ENCODE measurements at regions not wholly inside any gene's neighbourhood (a gene's known extent, or its start where the extent isn't known, plus 50 kb on each side); places are given as distances from the start of the nearest gene placed in this dataset.
"Not testable (repeated sequence)": the region's sequence is repeated elsewhere in the genome, so short reads cannot be mapped to it uniquely, and the experiment has no call there.

- H3K36me3 ChIP-seq (ENCODE audit: control insufficient read depth in 3 of 3, insufficient read depth in 3 of 3, low read length in 3 of 3): no peaks in the 10 kb centered on the region
- no peak overlapping the region for H3K9ac ChIP-seq (ENCODE audit: low read depth in 1 of 3, low read length in 3 of 3)
- no peak overlapping the region for H3K4me3 ChIP-seq (ENCODE audit: low read length in 3 of 3)
Observed at GRCh38 chr6:55101157-55101556, 73.2 kb upstream of the HCRTR2 start.

GRCh38 chr6:55108134-55109130 lies 65.9 kb upstream of the HCRTR2 start:
- no peaks in the 10 kb centered on the region for H3K36me3 ChIP-seq (ENCODE audit: control insufficient read depth in 3 of 3, insufficient read depth in 3 of 3, low read length in 3 of 3)
- H3K9me3 ChIP-seq (ENCODE audit: control insufficient read depth in 3 of 3, low read length in 3 of 3): peaks cover 0 to 4% (median 0%) of the 10 kb centered on the region in 3 donors
- H3K4me1 ChIP-seq (ENCODE audit: control insufficient read depth in 3 of 3, insufficient read depth in 3 of 3, low read length in 3 of 3): no peaks in the 10 kb centered on the region
- H3K9ac ChIP-seq (ENCODE audit: low read depth in 1 of 3, low read length in 3 of 3): no peak overlapping the region
- no peak overlapping the region for H3K27ac ChIP-seq (ENCODE audit: low read depth, low read length)
- H3K27me3 ChIP-seq (ENCODE audit: control insufficient read depth in 3 of 3, insufficient read depth in 3 of 3, low read length in 3 of 3): peaks cover 0 to 2% (median 0%) of the 10 kb centered on the region in 3 donors
- no peak overlapping the region for H3K4me3 ChIP-seq (ENCODE audit: low read length in 3 of 3)

More at GRCh38 chr6:55101157-55101556, 73.2 kb upstream of the HCRTR2 start:
- H3K4me1 ChIP-seq (ENCODE audit: control insufficient read depth in 3 of 3, insufficient read depth in 3 of 3, low read length in 3 of 3): no peaks in the 10 kb centered on the region
- H3K9me3 ChIP-seq (ENCODE audit: control insufficient read depth in 3 of 3, low read length in 3 of 3): no peaks in the 10 kb centered on the region
- H3K27me3 ChIP-seq (ENCODE audit: control insufficient read depth in 3 of 3, insufficient read depth in 3 of 3, low read length in 3 of 3): no peaks in the 10 kb centered on the region
- no peak overlapping the region for H3K27ac ChIP-seq (ENCODE audit: low read depth, low read length)

- Histone ChIP-seq H3K27me3 (ENCODE audit: control insufficient read depth in 3 of 3, insufficient read depth in 3 of 3, low read length in 3 of 3) (no peaks in the 10 kb centered on the region), H3K9me3 (ENCODE audit: control insufficient read depth in 3 of 3, low read length in 3 of 3) (peaks cover 0 to 7% (median 0%) of the 10 kb centered on the region in 3 donors), H3K9ac (ENCODE audit: low read depth in 1 of 3, low read length in 3 of 3) (no peak overlapping the region), H3K36me3 (ENCODE audit: control insufficient read depth in 3 of 3, insufficient read depth in 3 of 3, low read length in 3 of 3) (no peaks in the 10 kb centered on the region), H3K4me3 (ENCODE audit: low read length in 3 of 3) (no peak overlapping the region), H3K27ac (ENCODE audit: low read depth, low read length) (no peak overlapping the region), H3K4me1 (ENCODE audit: control insufficient read depth in 3 of 3, insufficient read depth in 3 of 3, low read length in 3 of 3) (no peaks in the 10 kb centered on the region)
Observed at GRCh38 chr6:55117267-55117666, 57.0 kb upstream of the HCRTR2 start.

GRCh38 chr6:55124241-55124640 lies 50.1 kb upstream of the HCRTR2 start:
- H3K27me3 ChIP-seq (ENCODE audit: control insufficient read depth in 3 of 3, insufficient read depth in 3 of 3, low read length in 3 of 3); H3K9ac ChIP-seq (ENCODE audit: low read depth in 1 of 3, low read length in 3 of 3); H3K4me1 ChIP-seq (ENCODE audit: control insufficient read depth in 3 of 3, insufficient read depth in 3 of 3, low read length in 3 of 3); H3K36me3 ChIP-seq (ENCODE audit: control insufficient read depth in 3 of 3, insufficient read depth in 3 of 3, low read length in 3 of 3); H3K27ac ChIP-seq (ENCODE audit: low read depth, low read length); H3K9me3 ChIP-seq (ENCODE audit: control insufficient read depth in 3 of 3, low read length in 3 of 3); H3K4me3 ChIP-seq (ENCODE audit: low read length in 3 of 3): not testable (repeated sequence)

All from skeletal muscle tissue (tissue), 3 donors.